H1 (cell line): ENCODE measurements at regions not wholly inside any gene's neighbourhood (a gene's known extent, or its start where the extent isn't known, plus 50 kb on each side); places are given as distances from the start of the nearest gene placed in this dataset.

Source experiments
- CTCF ChIA-PET: fragments of 300-600 bp; sonication (Branson Sonifier 250); formaldehyde crosslinking; loops from one replicate; lab custom pipeline; 2021; ENCODE audit not compliant: partially characterized antibody; lab: Charles Lee
- POLR2A ChIA-PET: fragments of 300-600 bp; sonication (Branson Sonifier 250); formaldehyde crosslinking; loops from one replicate; lab custom pipeline; 2021; ENCODE audit warnings: inconsistent platforms; ENCODE audit not compliant: partially characterized antibody; lab: Charles Lee
- DNase-seq, 2 experiments: peaks; one replicate each; pipeline versions ENCODE4 v3.0.0 to v3.0.0-alpha.2; 2010 to 2022; ENCODE audit warnings: low spot score in 2 of 2, low read depth in 1 of 2, mixed read lengths in 1 of 2
- FAIRE-seq: peaks from 2 replicates; lab custom pipeline; 2011; peaks lifted over from hg19 to GRCh38; lab: Jason Lieb, UNC
- H2AFZ ChIP-seq: 2 replicates; pipeline ENCODE4 v1.8.1; 2012; ENCODE audit warnings: low read length, inconsistent platforms
- H2AK5ac ChIP-seq: 2 replicates; pipeline ENCODE4 v1.6.1; 2013; ENCODE audit warnings: low read depth, low read length
- H2BK120ac ChIP-seq: replicated peaks from 2 replicates; pipeline ENCODE3; 2013; ENCODE audit warnings: low read depth, low read length, inconsistent platforms
- H2BK12ac ChIP-seq: 2 replicates; pipeline ENCODE4 v1.6.1; 2013; ENCODE audit warnings: low read depth, low read length
- H2BK15ac ChIP-seq: 2 replicates; pipeline ENCODE4 v1.6.1; 2013; ENCODE audit warnings: low read length
- H2BK20ac ChIP-seq: 2 replicates; pipeline ENCODE4 v1.6.1; 2013; ENCODE audit warnings: low read length
- H2BK5ac ChIP-seq: 2 replicates; pipeline ENCODE4 v1.6.1; 2013; ENCODE audit warnings: low read depth, low read length
- H3K14ac ChIP-seq: 2 replicates; pipeline ENCODE4 v1.6.1; 2013; ENCODE audit warnings: inconsistent platforms; ENCODE audit not compliant: insufficient read length
- H3K18ac ChIP-seq: 2 replicates; pipeline ENCODE4 v1.6.1; 2013; ENCODE audit warnings: low read length; ENCODE audit errors: extremely low read depth
- H3K23ac ChIP-seq: 2 replicates; pipeline ENCODE4 v1.6.1; 2013; ENCODE audit warnings: inconsistent platforms; ENCODE audit not compliant: insufficient read length
- H3K23me2 ChIP-seq: 2 replicates; pipeline ENCODE4 v1.6.1; 2013; ENCODE audit warnings: low read depth, low read length
- H3K27ac ChIP-seq: 2 replicates; pipeline ENCODE4 v1.6.1; 2011; ENCODE audit warnings: low read depth, low read length, inconsistent platforms
- H3K27me3 ChIP-seq, 4 experiments: replicated peaks in 1 of 4; 1 replicate in 1 of 4; 2 replicates in 3 of 4; pipeline versions ENCODE4 v1.6.1 to v1.8.1; 2011 to 2013; ENCODE audit warnings: low read length in 3 of 4, mild to moderate bottlenecking in 3 of 4, inconsistent platforms in 2 of 4, mixed read lengths in 2 of 4, moderate library complexity in 1 of 4; ENCODE audit not compliant: control insufficient read depth in 3 of 4, insufficient read depth in 3 of 4; ENCODE audit errors: extremely low read depth in 1 of 4
- H3K36me3 ChIP-seq, 4 experiments: 2 replicates each; pipeline versions ENCODE4 v1.6.1 to v1.8.1; 2011 to 2013; ENCODE audit warnings: mild to moderate bottlenecking in 4 of 4, low read length in 3 of 4, moderate library complexity in 2 of 4, control low read depth in 1 of 4, inconsistent platforms in 1 of 4; ENCODE audit not compliant: insufficient read depth in 4 of 4, control insufficient read depth in 2 of 4
- H3K4ac ChIP-seq: replicated peaks from 2 replicates; pipeline ENCODE3; 2013; ENCODE audit warnings: low read length, low read depth, mixed read lengths, inconsistent platforms; ENCODE audit not compliant: insufficient read length
- H3K4me1 ChIP-seq, 4 experiments: replicated peaks in 1 of 4; 1 replicate in 1 of 4; 2 replicates in 3 of 4; pipeline versions ENCODE4 v1.6.1 to v1.8.1; 2011 to 2013; ENCODE audit warnings: low read length in 3 of 4, inconsistent platforms in 2 of 4, mixed read lengths in 1 of 4; ENCODE audit not compliant: insufficient read depth in 4 of 4, control insufficient read depth in 3 of 4
- H3K4me2 ChIP-seq, 2 experiments: 2 replicates each; pipeline versions ENCODE4 v1.6.1 to v1.8.1; 2011 to 2013; ENCODE audit warnings: low read depth in 2 of 2, low read length in 2 of 2, control low read depth in 1 of 2, inconsistent platforms in 1 of 2, mild to moderate bottlenecking in 1 of 2; ENCODE audit not compliant: insufficient read depth in 1 of 2
- H3K4me3 ChIP-seq, 4 experiments: fragments of 200-600, 300-600 bp in 1 of 4; sonication (generic), shearing (Covaris generic), sonication (Bioruptor Twin) in 1 of 4; 2 replicates each; pipeline versions ENCODE4 v1.5.1 to v1.8.1; 2011 to 2016; ENCODE audit warnings: low read length in 4 of 4, low read depth in 3 of 4, control low read depth in 2 of 4, inconsistent platforms in 2 of 4, mild to moderate bottlenecking in 2 of 4, mixed read lengths in 1 of 4, moderate library complexity in 1 of 4; ENCODE audit not compliant: insufficient read depth in 2 of 4; ENCODE audit errors: extremely low read depth in 1 of 4
- H3K56ac ChIP-seq: replicated peaks from 2 replicates; pipeline ENCODE3; 2013; ENCODE audit warnings: low read depth, mild to moderate bottlenecking, mixed read lengths, low read length, inconsistent platforms; ENCODE audit not compliant: insufficient read length
- H3K79me1 ChIP-seq: 2 replicates; pipeline ENCODE4 v1.6.1; 2013; ENCODE audit warnings: low read depth, low read length, control low read depth
- H3K79me2 ChIP-seq, 2 experiments: 2 replicates each; pipeline versions ENCODE4 v1.6.1 to v1.8.1; 2012 to 2013; ENCODE audit warnings: low read length in 2 of 2, mild to moderate bottlenecking in 2 of 2, inconsistent platforms in 1 of 2; ENCODE audit not compliant: insufficient read depth in 2 of 2, control insufficient read depth in 1 of 2
- H3K9ac ChIP-seq, 4 experiments: replicated peaks in 1 of 4; 1 replicate in 1 of 4; 2 replicates in 3 of 4; pipeline versions ENCODE4 v1.6.1 to v1.8.1; 2011 to 2013; ENCODE audit warnings: low read depth in 3 of 4, low read length in 3 of 4, control low read depth in 2 of 4, mild to moderate bottlenecking in 2 of 4, moderate library complexity in 2 of 4, inconsistent platforms in 1 of 4; ENCODE audit errors: extremely low read depth in 1 of 4
- H3K9me3 ChIP-seq, 2 experiments: 2 replicates each; pipeline versions ENCODE4 v1.6.1 to v1.8.1; 2012 to 2013; ENCODE audit warnings: mild to moderate bottlenecking in 2 of 2, moderate library complexity in 2 of 2, control low read depth in 1 of 2, inconsistent platforms in 1 of 2, low read depth in 1 of 2, low read length in 1 of 2, mixed read lengths in 1 of 2; ENCODE audit not compliant: insufficient read depth in 2 of 2
- H4K20me1 ChIP-seq, 2 experiments: replicated peaks in 1 of 2; 2 replicates each; pipeline versions ENCODE3 to v1.8.1; 2011 to 2013; ENCODE audit warnings: inconsistent platforms in 2 of 2, low read length in 2 of 2, mild to moderate bottlenecking in 1 of 2; ENCODE audit not compliant: insufficient read depth in 2 of 2, control insufficient read depth in 1 of 2
- H4K5ac ChIP-seq: 2 replicates; pipeline ENCODE4 v1.6.1; 2013; ENCODE audit warnings: low read length, low read depth, mixed read lengths, inconsistent platforms; ENCODE audit not compliant: insufficient read length
- H4K8ac ChIP-seq: 2 replicates; pipeline ENCODE4 v1.8.0; 2013; ENCODE audit warnings: mild to moderate bottlenecking, moderate library complexity, low read length, inconsistent platforms; ENCODE audit not compliant: insufficient read depth; ENCODE audit errors: extremely low read depth
- H4K91ac ChIP-seq: replicated peaks from 2 replicates; pipeline ENCODE3; 2013; ENCODE audit warnings: low read length, mixed read lengths, inconsistent platforms; ENCODE audit not compliant: insufficient read length
- ASH2L ChIP-seq: fragments of 200-600, 300-600 bp; sonication (generic); IDR thresholded peaks from one replicate; pipeline ENCODE4 v1.7.1; 2017; ENCODE audit warnings: low read length
- CBX5 ChIP-seq: fragments of 300-800, 300-1000 bp; sonication (generic); IDR thresholded peaks from 2 replicates; pipeline ENCODE4 v1.7.1; 2016; ENCODE audit warnings: antibody characterized with exemption, low read length, low read depth
- TAF1 ChIP-seq: IDR thresholded peaks from 2 replicates; pipeline ENCODE4 v1.6.1; 2011; ENCODE audit warnings: mild to moderate bottlenecking, low read depth, low read length
- WGBS, 2 experiments: shearing (Covaris generic) in 1 of 2; methylation state at CpG; one replicate each; pipeline versions ENCODE4 v1.1.6 to v1.1.7; 2013 to 2015; ENCODE audit warnings: low lambda C conversion rate in 2 of 2, mixed read lengths in 2 of 2, inconsistent platforms in 1 of 2, low coverage in 1 of 2, missing lambda C conversion rate in 1 of 2; ENCODE audit not compliant: insufficient replicate concordance in 2 of 2, insufficient coverage in 1 of 2, insufficient read length in 1 of 2; ENCODE audit errors: extremely low coverage in 1 of 2, missing lambda C conversion rate in 1 of 2; 5-methylcytosine and 5-hydroxymethylcytosine counted together

DNA sequence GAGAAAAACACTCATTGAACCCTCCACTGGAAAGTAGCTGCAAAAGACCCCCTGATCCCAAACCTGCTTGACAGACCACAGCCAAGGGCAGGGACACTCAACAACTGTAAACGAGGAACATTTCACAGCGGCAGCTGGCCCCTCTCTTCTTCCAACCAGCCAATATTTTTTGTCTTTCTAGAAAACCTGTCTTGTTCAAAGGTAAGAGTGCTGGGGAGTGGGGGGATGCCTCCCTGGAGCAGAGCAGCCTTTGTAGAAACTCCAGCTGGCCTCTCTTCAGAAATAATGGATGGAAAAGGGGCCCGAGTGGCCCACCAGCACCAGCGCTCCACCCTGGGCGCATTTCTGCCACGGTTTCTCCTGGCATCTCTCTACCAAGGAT is 384.0 kb downstream of the RRAGC start:
- ChIA-PET POLR2A (interaction anchor here (0.7 to 4.4 kb wide), 14 partner anchors 10 to 474 kb away, joined by 3 to 29 read pairs (median 4); no protein-coding TSS in a partner anchor), CTCF (interaction anchor here (0.8 to 2.3 kb wide), 4 partner anchors 9 to 30 kb away, joined by 3 to 6 read pairs (median 4); no protein-coding TSS in a partner anchor)
- peak; percentile 14; the same call in 1 of the 2 replicates for TF ChIP-seq TAF1
- TF ChIP-seq ASH2L = peak; percentile 13
- TF ChIP-seq CBX5 = no peak
- 25% methylated on average over 6 of the region's 6 CpGs; no CpG with 5 or more reads in 1 of the 2 experiments for WGBS, 2 experiments
- H3K4me1 ChIP-seq = peaks cover 6 to 16% (median 12%) of the 10 kb centered on the region in 4 experiments; a peak in 6 of 7 replicates
- H2BK5ac ChIP-seq = no peak overlapping the region
- no peak overlapping the region for H2AFZ ChIP-seq
- no peak for FAIRE-seq
- H3K9ac ChIP-seq = peak overlapping the region in 1 of 4 experiments; percentile 49; a peak in 1 of 7 replicates
- no peak overlapping the region; the same call in 1 of the 2 replicates for H2AK5ac ChIP-seq
- peak overlapping the region; percentile 11 to 61 (median 36); a peak in 5 of 8 replicates for H3K4me3 ChIP-seq
- no peaks in the 10 kb centered on the region for H4K20me1 ChIP-seq
- no peak overlapping the region for H2BK120ac ChIP-seq
- peaks cover 5% of the 10 kb centered on the region; the same call in 1 of the 2 replicates for H3K23me2 ChIP-seq
- H3K23ac ChIP-seq = no peak overlapping the region
- no peaks in the 10 kb centered on the region for H3K79me2 ChIP-seq
- no peak overlapping the region for H4K91ac ChIP-seq
- H3K36me3 ChIP-seq = no peaks in the 10 kb centered on the region
- no peaks in the 10 kb centered on the region for H3K79me1 ChIP-seq
- H2BK20ac ChIP-seq = 0 out of 2 replicates have a peak overlapping the region, but pooled peaks have one; percentile 62
- H3K4me2 ChIP-seq = peak overlapping the region; percentile 78 to 86
- no peak overlapping the region for H3K56ac ChIP-seq
- H4K5ac ChIP-seq = no peak overlapping the region
- DNase-seq = no peak
- H2BK15ac ChIP-seq = no peak overlapping the region
- H3K9me3 ChIP-seq = peaks cover 2 to 3% of the 10 kb centered on the region in 2 experiments; a peak in 3 of 4 replicates
- no peak overlapping the region for H3K14ac ChIP-seq
- no peak overlapping the region for H3K4ac ChIP-seq
- H3K18ac ChIP-seq = peak overlapping the region; percentile 43; the same call in 1 of the 2 replicates
- no peak overlapping the region for H3K27ac ChIP-seq
- peak overlapping the region; percentile 93; the same call in 1 of the 2 replicates for H4K8ac ChIP-seq
- H3K27me3 ChIP-seq = peaks cover 0 to 7% (median 0%) of the 10 kb centered on the region in 4 experiments; a peak in 3 of 7 replicates
- H2BK12ac ChIP-seq = peak overlapping the region; percentile 95; the same call in 1 of the 2 replicates
